ENCODE measurements at regions not wholly inside any gene's neighbourhood (a gene's known extent, or its start where the extent isn't known, plus 50 kb on each side); places are given as distances from the start of the nearest gene placed in this dataset.

DNA sequence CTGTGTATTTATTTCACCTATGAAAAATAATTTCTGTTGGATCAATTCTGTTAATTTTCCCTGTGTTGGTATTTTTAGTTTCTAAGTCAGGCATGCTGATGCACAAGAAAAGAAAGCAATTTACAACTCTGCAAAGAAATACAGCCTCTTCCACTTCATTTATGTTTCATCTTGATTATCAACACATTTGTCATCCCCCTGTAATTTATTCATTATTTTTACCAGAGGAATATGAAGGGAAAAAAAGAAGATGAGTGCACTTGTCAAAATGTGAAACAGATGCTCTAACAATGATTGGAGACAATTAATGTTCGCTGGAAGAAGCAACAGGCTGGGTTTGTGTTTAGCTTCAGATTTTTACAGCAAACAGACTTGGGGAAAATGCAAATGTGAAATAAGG is 958.5 kb upstream of the SEL1L start:
- DNase-seq: no peak

DNA sequence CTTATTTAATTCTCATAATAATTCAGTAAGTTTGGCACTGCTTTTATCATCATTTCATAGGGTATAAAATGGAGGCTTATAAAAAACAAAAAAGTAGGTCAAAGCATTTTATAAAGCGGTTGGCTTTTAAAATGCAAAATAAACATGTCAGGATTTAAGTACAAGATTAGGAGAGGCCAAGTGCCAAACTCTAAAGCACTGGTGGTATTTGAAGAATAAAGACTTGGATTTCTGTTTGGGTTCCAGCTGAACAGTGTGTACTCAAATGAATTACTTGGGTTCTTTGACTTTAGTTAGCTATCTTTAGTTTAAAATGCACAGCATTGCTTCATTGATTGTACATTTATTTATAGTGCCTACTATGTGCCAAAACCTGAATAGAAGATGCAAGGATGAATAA is 966.6 kb upstream of the SEL1L start:
- DNase-seq: no peak

DNA sequence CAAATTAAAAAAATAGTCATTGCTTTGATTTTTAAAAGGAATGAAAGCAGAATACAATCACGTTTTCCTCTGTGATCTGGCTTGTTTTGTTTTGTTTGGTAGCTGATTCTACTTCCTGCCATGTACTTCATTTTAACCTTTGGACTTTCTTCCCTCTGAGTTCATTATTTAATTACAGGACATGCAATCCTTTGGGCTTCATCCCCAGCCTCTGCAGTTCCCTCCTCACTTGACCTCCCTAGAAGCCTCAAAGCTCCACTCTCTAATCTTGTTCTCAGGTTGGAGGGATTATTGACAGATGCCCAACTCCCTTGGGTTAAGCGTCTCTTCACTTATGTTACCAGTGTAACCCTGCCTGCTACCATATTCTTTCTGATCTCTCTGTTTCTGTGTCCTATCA is 967.9 kb upstream of the SEL1L start:
- no peak for DNase-seq

DNA sequence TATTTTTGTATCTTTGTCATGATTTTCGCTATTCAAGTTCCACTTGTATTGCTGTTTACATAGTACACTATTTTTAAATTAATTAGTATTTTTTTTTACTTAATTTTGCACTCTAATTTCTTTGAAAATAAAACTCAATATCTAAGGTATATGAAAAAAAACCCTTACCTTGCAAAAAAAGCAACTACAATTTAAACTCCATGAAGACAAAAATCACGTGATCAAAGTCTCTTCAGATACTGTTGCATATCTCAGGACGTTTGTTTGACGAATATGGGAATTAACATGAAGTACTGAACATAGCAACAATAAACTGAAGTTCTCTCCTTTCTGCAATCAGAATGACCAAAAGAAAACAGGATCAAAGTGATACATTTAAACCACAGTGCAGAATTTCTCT is 968.4 kb upstream of the SEL1L start:
- no peak for DNase-seq

DNA sequence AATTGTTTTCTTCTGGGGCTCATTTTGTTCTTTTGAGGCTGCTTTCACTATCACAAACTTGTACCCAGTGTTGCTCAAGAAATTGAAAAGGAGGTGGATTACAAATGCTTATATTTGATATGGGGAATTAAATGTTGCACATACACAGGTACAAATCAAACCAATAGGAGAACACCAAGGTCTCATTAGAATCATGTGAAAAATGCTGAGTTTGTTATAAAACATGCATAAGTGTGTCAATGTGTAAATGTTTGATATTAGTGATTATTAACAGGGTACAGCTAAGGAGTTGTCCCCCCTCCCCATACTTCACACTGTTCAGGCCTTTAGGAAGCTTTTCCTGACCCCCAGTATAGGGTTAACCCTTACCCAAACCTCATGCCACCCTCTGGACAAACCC is 971.2 kb upstream of the SEL1L start:
- DNase-seq: no peak

DNA sequence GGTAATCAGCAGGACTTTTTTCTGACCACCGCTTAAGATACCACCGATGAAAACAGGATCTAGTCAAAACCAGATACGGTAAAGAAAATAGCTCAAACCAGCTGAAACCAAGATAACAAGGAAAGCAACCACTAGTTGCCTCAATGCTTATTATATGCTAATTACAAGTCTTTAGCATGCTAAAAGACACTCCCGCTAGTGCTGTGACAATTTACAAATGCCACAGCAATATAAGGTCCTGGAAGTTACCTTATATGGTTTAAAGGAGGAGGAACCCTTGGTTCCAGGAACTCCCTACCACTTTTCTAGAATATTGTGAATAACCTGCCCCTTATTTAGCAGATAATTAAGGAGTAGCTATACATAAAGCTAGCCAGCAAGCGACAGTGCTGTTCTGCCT is 976.4 kb upstream of the SEL1L start:
- DNase-seq: no peak

DNA sequence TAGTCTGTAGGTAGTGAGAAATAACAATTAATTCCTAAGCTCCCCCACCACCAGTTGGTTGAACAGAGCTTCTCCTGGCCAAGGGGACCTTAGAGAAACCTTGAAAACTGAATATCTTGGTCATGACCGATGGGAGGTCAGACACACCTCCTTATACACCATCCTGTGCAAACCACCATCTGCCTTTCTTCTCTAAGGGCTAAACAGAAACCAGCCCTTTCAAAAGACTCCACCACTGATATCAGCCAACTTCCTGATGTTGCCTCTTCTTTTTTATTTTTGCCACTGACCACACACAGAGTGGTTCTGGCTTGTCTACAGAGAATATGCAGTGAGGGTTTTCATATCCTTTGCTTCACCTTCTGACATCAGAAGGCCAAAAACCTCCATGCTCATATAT is 977.7 kb upstream of the SEL1L start:
- DNase-seq: no peak

DNA sequence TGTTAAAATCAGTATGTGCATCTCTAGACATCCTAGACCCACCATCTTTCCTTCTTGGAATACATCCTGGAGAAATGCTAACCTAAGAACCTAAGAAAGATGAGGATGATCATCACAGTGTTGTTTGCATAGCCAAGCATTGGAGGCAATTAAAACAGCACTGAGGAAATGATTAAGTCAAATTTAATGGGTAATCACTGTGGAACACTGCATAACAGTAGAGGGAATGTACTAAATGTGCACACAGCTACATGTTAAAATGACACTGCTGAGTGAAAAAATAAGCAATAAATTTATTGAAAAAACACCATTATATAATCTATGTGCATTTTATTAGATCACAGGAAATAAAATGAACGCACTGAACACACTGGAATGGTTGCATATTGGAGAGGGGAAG is 987.1 kb upstream of the SEL1L start:
- DNase-seq: no peak

DNA sequence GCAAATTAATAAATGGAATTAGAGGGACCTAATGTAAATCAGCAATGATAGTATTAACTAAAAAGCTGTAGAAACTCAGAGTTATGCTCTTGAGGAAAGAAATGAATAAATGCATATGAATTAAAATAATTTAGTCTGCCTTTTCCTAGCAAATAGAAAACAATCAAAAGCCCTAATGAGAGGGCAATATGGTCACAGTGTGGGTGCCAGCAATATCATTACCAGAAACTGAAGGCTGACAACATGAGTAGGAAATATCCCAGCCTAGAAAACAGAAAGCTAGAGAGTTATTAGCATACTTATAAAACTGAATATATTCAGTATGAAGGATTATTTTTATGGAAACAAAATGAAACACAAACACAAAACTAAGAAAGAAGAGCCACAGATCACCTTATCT is 987.5 kb upstream of the SEL1L start:
- no peak for DNase-seq

DNA sequence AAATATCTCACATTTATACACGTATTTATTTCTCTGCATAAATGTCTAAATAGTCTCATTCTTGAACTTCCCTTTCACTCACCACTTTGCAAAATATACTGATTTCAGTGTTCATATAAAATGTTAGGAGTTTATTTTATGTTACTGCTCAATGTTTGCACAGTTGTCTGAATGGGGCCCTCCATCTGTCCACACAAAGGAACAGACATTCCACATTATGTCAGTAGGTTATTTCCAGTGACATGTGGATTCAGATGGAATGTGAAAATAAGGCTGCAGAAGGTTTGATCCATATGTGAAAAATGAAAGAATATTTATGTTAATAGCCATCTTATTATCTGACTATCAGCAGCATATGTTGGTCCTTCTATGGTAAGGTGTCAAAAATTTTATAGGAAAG is 994.4 kb upstream of the SEL1L start:
- DNase-seq: no peak

DNA sequence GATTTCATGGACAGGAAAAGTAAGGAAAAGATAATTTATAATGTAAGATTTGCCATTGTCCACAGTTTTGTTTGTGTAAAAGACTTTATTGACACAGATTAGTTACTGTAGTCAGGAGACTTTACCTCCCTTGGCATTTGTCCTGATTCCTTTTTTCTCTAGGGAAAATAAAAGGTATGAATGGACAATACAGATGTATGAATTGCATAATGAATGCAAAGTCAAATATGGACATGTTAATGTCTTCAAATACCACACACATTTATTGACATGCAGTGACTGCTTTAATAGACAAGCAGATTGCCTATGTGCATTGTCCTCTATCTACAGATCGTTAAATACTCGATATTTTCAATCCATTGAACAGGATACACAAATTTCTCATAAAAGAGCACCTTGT is 999.7 kb upstream of the SEL1L start:
- no peak for DNase-seq

DNA sequence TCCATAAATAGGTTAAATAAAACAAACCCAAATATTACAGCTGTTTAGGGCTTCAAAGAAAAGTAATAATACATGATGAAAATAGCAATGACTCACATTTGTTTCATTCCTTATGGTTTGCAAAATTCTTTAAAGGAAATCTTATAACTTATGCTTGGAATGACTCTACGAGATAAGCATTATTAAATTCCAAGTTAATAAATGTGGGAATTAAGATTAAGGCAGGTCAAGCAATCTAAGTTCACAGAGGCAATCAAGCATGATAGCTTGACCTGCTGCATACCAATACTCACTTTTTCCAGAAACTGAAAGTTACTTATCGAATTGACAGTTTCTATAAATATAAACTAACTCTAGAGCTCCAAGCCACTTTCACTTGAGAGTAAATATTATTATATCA is 1002.9 kb upstream of the SEL1L start:
- no peak for DNase-seq

DNA sequence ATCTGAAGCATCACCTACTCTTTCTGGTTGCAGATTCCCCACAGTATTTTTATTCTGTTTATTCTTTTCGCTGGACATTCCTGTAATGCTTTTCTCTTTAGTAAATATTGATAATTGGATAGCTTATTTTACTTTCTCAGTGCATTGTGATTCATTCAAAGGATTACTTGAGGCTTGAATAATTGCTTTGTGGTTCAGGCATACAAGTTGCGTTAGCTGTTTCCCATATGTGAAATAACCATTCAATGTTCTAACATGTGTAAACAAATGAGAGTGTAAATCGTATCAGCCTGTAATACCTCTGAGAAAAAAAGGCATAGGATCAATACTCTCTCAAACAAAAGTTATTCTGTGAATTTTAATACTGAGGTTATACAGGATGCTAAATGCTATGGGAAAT is 1004.2 kb upstream of the SEL1L start:
- DNase-seq: no peak

DNA sequence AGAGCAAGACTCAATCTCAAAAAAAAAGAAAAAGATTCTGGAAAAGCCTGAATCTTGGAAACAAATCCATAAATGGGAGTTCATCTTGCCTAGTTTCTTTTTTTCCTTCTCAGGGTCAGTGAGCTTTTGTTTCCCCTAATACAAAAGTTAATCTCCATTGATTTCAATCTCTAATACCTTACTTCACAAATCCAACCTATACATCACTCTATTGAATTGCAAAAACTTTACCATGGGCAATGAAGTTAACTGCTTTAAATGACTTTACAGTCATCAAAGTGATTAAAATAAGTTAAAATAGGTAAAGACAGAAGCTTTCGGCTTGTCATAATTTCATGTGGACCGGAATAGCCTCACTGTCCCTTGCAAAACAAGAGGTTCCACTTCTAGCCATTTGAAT is 1012.7 kb upstream of the SEL1L start:
- no peak for DNase-seq

DNA sequence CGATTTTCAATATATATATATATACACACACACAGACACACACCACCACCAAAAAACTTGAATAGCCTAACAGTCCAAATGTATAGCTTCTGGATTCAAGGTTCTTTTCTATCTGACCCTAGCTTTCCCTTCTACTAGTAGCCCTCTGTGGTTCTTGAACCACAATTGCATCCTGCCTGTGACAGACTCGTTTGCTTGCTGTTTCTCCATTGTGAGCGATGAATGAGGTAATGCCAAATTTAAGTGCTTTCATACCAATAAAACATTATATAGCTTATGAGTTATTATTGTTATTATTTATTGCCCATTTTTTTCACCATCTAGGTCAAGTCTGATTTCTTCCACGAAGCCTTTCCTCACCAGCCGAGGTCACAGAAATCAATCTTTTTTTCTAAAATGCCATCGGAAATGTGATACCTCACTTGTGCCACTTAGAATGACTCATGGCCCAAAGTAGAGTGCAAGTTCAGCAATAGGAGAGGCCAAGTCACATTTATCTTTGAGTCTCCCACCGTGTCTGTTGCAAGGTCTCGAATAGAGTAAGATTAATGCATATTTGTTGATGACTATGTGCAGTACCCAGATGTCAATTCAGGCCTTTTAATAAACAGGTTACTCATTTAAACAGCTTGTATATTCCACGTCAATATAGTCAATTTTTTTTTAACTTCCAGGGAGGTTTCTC is 1015.8 kb upstream of the SEL1L start:
- no peak for DNase-seq

DNA sequence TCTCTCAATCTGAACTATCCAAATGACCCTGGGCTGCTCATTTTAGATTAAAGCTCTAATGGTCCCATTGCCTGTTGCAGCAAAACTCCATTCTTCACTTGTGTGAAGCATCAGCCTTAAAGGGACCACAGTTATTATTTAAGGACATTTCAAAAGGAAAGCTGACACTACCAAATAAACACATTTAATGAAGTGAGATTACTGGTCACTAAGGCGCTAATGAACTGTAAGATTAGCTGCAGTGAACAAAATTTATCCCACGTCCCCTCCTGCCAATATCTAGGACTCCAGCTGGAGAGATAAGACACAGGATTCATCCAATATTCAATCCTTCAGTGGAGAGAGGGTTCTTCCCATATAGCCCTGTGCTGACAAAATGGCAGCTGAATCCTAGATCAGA is 1029.2 kb upstream of the SEL1L start:
- no peak for DNase-seq

DNA sequence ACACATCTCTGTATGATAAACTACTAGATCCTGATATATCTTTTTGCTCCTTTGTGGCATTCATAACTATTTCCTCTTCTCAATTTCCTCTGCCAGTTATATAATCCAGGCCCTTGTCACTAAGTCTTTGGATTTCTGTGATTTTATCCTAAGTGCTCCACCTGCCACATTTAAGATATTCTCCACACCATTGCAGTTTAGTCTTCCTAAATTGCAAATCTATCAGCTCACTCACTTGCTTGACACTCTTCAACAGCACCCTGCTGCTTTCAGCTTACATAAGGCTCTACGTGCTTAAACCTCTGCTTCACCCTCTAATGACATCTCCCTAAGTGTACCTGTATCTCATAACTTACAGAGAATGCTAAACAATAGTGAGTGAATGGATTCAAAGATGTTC is 1032.2 kb upstream of the SEL1L start:
- no peak for DNase-seq

DNA sequence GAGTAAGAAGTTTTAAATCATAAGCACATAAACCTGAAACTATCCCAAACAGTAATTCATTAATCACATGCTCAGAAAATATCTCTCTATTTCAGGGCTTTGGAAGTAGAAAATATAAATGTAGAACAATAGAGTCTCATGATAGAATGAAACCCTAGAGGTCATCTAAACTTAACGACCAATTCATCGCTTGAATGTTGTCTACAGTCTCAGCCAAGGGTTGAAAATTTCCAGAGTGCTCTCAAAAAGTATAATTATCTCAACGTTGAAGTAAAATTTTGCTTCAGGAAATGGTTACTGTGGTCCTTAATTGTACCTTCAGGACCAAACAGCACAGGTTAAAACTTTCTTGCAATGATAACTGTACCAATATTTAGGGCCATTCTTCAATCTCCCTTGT is 1053.6 kb upstream of the SEL1L start:
- no peak for DNase-seq

DNA sequence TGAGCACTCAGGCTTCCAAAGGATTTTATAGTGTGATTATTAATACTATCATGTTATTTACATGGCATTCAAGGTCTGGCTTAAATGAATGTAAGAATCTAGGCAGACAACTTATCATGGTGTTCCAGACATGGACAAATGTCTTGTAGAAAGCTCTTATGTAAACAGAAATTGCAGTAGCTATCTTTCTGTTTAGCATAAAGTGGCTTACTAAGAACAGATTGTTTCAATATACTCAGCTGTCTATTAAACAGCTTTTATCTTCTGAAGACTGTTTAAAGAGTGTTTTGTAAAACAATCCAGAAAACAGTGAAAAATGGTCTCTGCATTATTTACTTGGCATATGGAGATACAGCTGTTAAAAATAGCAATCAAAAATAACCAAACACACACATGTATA is 1061.8 kb upstream of the SEL1L start:
- no peak for DNase-seq

DNA sequence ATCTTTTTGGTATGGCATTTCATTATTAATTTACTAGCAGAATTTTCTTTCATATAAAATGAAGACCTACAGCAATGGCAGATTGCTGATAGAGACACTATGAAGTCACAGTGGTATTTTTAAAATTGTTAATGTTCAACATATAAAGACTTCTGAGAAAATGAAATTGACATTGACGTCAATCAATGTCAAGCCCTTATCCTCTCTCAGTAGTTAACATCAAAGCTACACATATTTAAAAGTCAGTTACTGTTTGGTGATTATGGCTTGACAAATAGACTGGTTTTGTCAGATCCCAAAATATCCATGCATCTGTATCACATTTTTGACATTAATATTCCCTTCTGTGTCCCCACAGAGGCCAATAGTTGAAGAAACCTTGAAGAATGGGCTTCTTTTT is 1069.1 kb upstream of the SEL1L start:
- DNase-seq: no peak

DNA sequence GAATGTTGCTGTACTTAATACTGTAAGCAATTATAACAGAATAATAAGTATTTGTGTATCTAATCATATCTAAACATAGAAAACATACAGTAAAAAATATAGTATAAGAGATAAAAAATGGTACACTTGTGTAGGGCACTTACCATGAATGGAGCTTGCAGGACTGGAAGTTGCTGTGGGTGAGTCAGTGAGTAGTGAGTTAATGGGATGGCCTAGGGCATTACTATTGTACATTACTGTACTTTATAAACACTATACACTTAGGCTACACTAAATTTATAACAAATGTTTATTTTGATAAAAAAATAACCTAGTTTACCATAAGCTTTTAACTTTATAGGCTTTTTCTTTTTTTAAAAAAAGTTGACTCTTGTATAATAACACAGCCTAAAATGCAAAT is 1071.2 kb upstream of the SEL1L start:
- DNase-seq: no peak

DNA sequence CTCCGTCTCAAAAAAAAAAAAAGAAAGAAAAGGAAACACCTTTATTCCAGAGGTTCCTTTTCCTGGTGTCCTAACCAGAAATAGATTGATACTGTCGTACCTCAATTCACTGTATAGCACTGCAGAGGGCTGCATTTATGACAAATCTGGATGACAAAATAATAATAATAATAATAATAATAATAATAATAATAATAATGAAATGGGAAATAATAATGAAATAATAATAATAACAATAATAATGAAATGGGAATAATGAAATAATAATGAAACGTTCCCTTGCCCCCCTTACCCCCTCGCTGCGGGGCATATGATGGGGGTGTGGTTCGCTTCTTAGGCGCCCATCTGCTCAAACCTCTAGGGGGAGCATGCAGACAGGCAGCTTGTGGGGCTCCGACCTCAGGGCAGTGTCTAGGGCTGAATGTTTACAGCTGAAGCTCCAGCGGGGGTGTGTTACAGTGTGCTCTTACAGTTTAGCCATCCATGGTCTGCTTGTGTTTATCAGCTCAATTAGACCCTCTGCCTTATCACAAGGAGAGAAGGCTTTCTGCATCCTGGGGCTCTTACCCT is 1088.3 kb upstream of the SEL1L start:
- DNase-seq: no peak

DNA sequence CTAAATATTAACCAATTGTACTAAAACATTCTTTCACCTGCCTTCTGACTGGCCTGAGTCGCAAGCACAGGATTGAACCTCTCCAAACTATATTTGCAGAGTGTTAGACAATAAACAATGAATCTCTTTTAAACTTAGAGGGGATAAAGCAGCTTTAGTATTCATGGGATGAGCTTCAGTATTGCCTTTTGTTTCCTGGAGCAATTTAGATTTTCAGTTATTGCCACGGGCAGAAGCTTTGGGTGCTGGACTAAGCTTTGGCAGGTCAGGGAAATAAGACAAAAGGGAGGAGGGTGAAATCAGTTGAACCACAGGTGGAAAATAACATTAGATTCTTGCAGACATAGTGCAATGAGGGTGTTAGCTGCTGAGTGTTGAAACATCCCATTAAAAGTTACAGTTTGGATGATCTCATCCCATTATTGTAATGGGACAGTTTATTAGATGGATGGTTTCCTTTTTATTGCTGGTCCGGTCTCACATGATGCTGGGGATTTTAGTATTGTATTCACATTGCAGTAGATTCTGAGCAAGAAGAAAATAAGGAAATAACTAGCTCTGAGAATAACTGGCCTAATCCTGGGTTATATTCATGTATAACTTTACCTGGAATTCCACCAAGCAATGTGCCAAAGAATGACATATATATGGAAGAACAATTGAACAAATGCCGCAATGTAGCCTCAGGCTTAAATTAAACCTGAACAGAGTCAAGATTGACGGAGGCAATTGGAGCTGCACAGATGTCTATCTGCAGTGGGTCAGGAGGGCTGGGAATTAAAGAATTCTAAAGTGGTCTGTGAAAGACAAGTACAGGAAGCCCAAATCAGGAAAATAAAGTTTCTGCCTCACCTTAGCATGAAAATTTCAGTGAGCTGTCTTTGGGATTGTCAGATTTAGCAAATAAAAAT is 1092.8 kb upstream of the SEL1L start:
- DNase-seq: no peak

DNA sequence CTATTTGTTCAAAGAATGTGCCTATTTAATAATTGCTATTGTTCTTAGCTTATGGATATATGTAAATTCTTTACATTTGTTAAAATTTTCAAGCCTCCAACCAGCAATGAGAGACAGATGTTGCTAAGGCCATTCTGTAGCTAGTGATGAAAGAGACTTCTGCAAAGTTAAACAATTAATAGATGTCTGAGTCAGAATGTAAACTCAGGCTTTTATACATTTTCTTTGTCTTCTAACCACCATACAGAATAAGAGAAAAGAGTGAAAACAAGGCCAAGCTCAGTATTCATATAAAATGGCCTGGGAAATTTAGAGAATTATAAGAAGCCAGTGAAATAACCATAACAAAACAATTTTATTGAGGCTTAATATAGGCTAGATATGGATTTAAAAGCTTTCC is 1102.3 kb upstream of the SEL1L start:
- no peak for DNase-seq

All from stimulated activated CD4-positive, alpha-beta T cell treated with anti-CD3 and anti-CD28 coated beads, Interleukin-4, amount 100 ng/mL, for 1 hour (primary cell).